H9 (cell line): ENCODE measurements at regions not wholly inside any gene's neighbourhood (a gene's known extent, or its start where the extent isn't known, plus 50 kb on each side); places are given as distances from the start of the nearest gene placed in this dataset.

Experiments
- DNase-seq: peaks from one replicate; pipeline ENCODE4 v3.0.0-alpha.2; 2017
- H2AFZ ChIP-seq: one replicate; pipeline ENCODE4 v1.6.1; 2013; ENCODE audit warnings: mild to moderate bottlenecking, low read length, control low read depth, moderate library complexity
- H2AK5ac ChIP-seq: 2 replicates; pipeline ENCODE4 v1.6.1; 2013; ENCODE audit warnings: low read length, control low read depth, mixed read lengths; ENCODE audit not compliant: insufficient read length
- H2BK120ac ChIP-seq: one replicate; pipeline ENCODE4 v1.6.1; 2013; ENCODE audit warnings: low read depth, mild to moderate bottlenecking, low read length, control low read depth, inconsistent platforms; ENCODE audit not compliant: poor library complexity, severe bottlenecking
- H2BK12ac ChIP-seq: 2 replicates; pipeline ENCODE4 v1.6.1; 2013; ENCODE audit warnings: low read length, control low read depth, mixed read lengths, low read depth; ENCODE audit not compliant: insufficient read length
- H2BK15ac ChIP-seq: 2 replicates; pipeline ENCODE4 v1.6.1; 2013; ENCODE audit warnings: low read depth, low read length, control low read depth
- H2BK20ac ChIP-seq: one replicate; pipeline ENCODE4 v1.6.1; 2013; ENCODE audit warnings: low read depth, mild to moderate bottlenecking, low read length, control low read depth, inconsistent platforms; ENCODE audit not compliant: poor library complexity, severe bottlenecking
- H2BK5ac ChIP-seq: 2 replicates; pipeline ENCODE4 v1.6.1; 2013; ENCODE audit warnings: low read length, control low read depth, mixed read lengths; ENCODE audit not compliant: insufficient read length
- H3K14ac ChIP-seq: 2 replicates; pipeline ENCODE4 v1.6.1; 2013; ENCODE audit warnings: low read length, control low read depth; ENCODE audit not compliant: insufficient read depth
- H3K18ac ChIP-seq: 2 replicates; pipeline ENCODE4 v1.6.1; 2013; ENCODE audit warnings: low read depth, mild to moderate bottlenecking, mixed read lengths, low read length, control low read depth; ENCODE audit not compliant: insufficient read length
- H3K23ac ChIP-seq: 2 replicates; pipeline ENCODE4 v1.6.1; 2013; ENCODE audit warnings: low read length, control low read depth, mixed read lengths, low read depth; ENCODE audit not compliant: insufficient read length
- H3K23me2 ChIP-seq: 2 replicates; pipeline ENCODE4 v1.6.1; 2013; ENCODE audit warnings: low read depth, mild to moderate bottlenecking, mixed read lengths, low read length, control low read depth; ENCODE audit not compliant: insufficient read length, poor library complexity, severe bottlenecking
- H3K27ac ChIP-seq: 2 replicates; pipeline ENCODE4 v1.5.1; 2013; ENCODE audit warnings: low read length, control low read depth, mixed read lengths, low read depth; ENCODE audit not compliant: insufficient read length
- H3K27me3 ChIP-seq: 2 replicates; pipeline ENCODE4 v1.6.1; 2013; ENCODE audit warnings: low read length, control low read depth, inconsistent platforms; ENCODE audit not compliant: insufficient read depth
- H3K4ac ChIP-seq: 2 replicates; pipeline ENCODE4 v1.6.1; 2013; ENCODE audit warnings: low read depth, mild to moderate bottlenecking, control low read depth, inconsistent platforms, low read length, moderate library complexity
- H3K4me1 ChIP-seq: 2 replicates; pipeline ENCODE4 v1.6.1; 2013; ENCODE audit warnings: low read length, control low read depth, inconsistent platforms; ENCODE audit not compliant: insufficient read depth
- H3K4me2 ChIP-seq: 2 replicates; pipeline ENCODE4 v1.6.1; 2013; ENCODE audit warnings: low read length, control low read depth, mixed read lengths; ENCODE audit not compliant: insufficient read length, insufficient read depth
- H3K56ac ChIP-seq: 2 replicates; pipeline ENCODE4 v1.6.1; 2013; ENCODE audit warnings: low read depth, mild to moderate bottlenecking, mixed read lengths, low read length, control low read depth; ENCODE audit not compliant: insufficient read length
- H3K79me1 ChIP-seq: 2 replicates; pipeline ENCODE4 v1.6.1; 2013; ENCODE audit warnings: low read depth, mild to moderate bottlenecking, moderate library complexity, low read length, control low read depth, inconsistent platforms; ENCODE audit not compliant: insufficient read depth, poor library complexity, severe bottlenecking
- H3K79me2 ChIP-seq: 2 replicates; pipeline ENCODE4 v1.6.1; 2013; ENCODE audit warnings: low read length, control low read depth, inconsistent platforms; ENCODE audit not compliant: insufficient read depth
- H3K9ac ChIP-seq: 2 replicates; pipeline ENCODE4 v1.6.1; 2013; ENCODE audit warnings: low read length, control low read depth, mixed read lengths; ENCODE audit not compliant: insufficient read length; ENCODE audit errors: extremely low read depth
- H3K9me3 ChIP-seq: one replicate; pipeline ENCODE4 v1.6.1; 2013; ENCODE audit warnings: low read depth, low read length, inconsistent platforms; ENCODE audit not compliant: control insufficient read depth
- H3T11ph ChIP-seq: one replicate; pipeline ENCODE4 v1.6.1; 2013; ENCODE audit warnings: mild to moderate bottlenecking, low read length, control low read depth, inconsistent platforms
- H4K20me1 ChIP-seq: one replicate; pipeline ENCODE4 v1.6.1; 2013; ENCODE audit not compliant: control insufficient read depth, insufficient read length, insufficient read depth
- H4K5ac ChIP-seq: 2 replicates; pipeline ENCODE4 v1.6.1; 2013; ENCODE audit warnings: low read depth, mild to moderate bottlenecking, mixed read lengths, low read length, control low read depth; ENCODE audit not compliant: insufficient read length
- H4K8ac ChIP-seq: replicated peaks from 2 replicates; pipeline ENCODE4 v1.6.1; 2013; ENCODE audit warnings: low read length, control low read depth, mixed read lengths, low read depth; ENCODE audit not compliant: insufficient read length
- H4K91ac ChIP-seq: 2 replicates; pipeline ENCODE4 v1.6.1; 2013; ENCODE audit warnings: low read depth, mild to moderate bottlenecking, moderate library complexity, mixed read lengths, low read length, control low read depth; ENCODE audit not compliant: insufficient read length
- H3K27ac Mint-ChIP-seq, 3 experiments: 2 replicates in 2 of 3; 3 replicates in 1 of 3; pipeline ENCODE4 v1.8.0; 2020 to 2021; ENCODE audit warnings: mixed read lengths in 3 of 3, mild to moderate bottlenecking in 1 of 3, moderate library complexity in 1 of 3
- H3K27me3 Mint-ChIP-seq: 2 replicates; pipeline ENCODE4 v1.8.0; 2021; ENCODE audit warnings: low read depth, mild to moderate bottlenecking, moderate library complexity, mixed read lengths
- H3K36me3 Mint-ChIP-seq, 3 experiments: 2 replicates in 2 of 3; 3 replicates in 1 of 3; pipeline ENCODE4 v1.8.0; 2020 to 2021; ENCODE audit warnings: low read depth in 3 of 3, mixed read lengths in 3 of 3; ENCODE audit not compliant: insufficient read depth in 1 of 3
- H3K4me1 Mint-ChIP-seq, 2 experiments: 2 replicates each; pipeline ENCODE4 v1.8.0; 2020; ENCODE audit warnings: mixed read lengths in 2 of 2
- H3K4me3 Mint-ChIP-seq, 2 experiments: 2 replicates in 1 of 2; 3 replicates in 1 of 2; pipeline ENCODE4 v1.8.0; 2020 to 2021; ENCODE audit warnings: mild to moderate bottlenecking in 2 of 2, mixed read lengths in 2 of 2, moderate library complexity in 1 of 2
- H3K9me3 Mint-ChIP-seq, 2 experiments: 2 replicates in 1 of 2; 3 replicates in 1 of 2; pipeline ENCODE4 v1.8.0; 2020; ENCODE audit warnings: mild to moderate bottlenecking in 2 of 2, mixed read lengths in 2 of 2, moderate library complexity in 1 of 2
- WGBS: extraction: QIAGEN DNeasy Blood & Tissue Kit; methylation state at CpG from one replicate; pipeline ENCODE4 v1.1.7; 2013; ENCODE audit warnings: missing lambda C conversion rate, low lambda C conversion rate, mixed read lengths; ENCODE audit not compliant: insufficient read length; ENCODE audit errors: extremely low coverage; 5-methylcytosine and 5-hydroxymethylcytosine counted together
- TF ChIP-seq, protein P1 (sequence below): fragments of 200-600 bp; sonication (generic); conservative IDR thresholded peaks from 3 replicates; pipeline ENCODE4 v1.8.0; 2021; ENCODE audit warnings: antibody characterized with exemption, mild to moderate bottlenecking

DNA sequence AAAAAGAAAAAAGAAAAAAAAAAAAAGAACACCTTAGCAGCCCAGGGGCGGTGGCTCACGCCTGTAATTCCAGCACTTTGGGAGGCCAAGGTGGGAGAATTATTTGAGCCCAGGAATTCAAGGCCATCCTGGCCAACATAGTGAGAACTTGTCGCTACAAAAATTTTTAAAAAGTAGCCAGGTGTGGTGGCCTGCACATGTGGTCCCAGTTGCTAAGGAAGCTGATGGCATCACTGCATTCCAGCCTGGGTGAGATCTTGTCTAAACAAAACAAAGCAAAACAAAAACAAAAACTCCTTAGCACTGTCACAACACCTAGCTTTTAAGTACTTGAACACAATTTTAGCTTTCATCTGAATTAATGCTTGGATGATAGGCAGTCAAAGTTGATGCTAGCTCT lies 86.3 kb upstream of the MKLN1 start:
- Mint-ChIP-seq H3K27me3 (peaks cover 2% of the 10 kb centered on the region), H3K4me3 (no peak overlapping the region)
- no peak overlapping the region for H2AK5ac ChIP-seq

More for the DNA sequence above, 86.3 kb upstream of the MKLN1 start:
- peaks cover 14 to 18% of the 10 kb centered on the region in 2 experiments for H3K4me1 Mint-ChIP-seq
- Histone ChIP-seq H2BK15ac (no peak overlapping the region), H3K4me2 (no peak overlapping the region), H3K9me3 (no peaks in the 10 kb centered on the region), H3K18ac (no peak overlapping the region), H2AFZ (no peak overlapping the region), H3K23me2 (no peaks in the 10 kb centered on the region), H3T11ph (no peak overlapping the region), H2BK12ac (no peak overlapping the region), H3K4ac (no peak overlapping the region), H3K27me3 (no peaks in the 10 kb centered on the region), H3K27ac (no peak overlapping the region), H2BK120ac (no peak overlapping the region), H3K4me1 (no peaks in the 10 kb centered on the region; the same call in 1 of the 2 replicates), H4K91ac (no peak overlapping the region), H3K9ac (no peak overlapping the region), H2BK20ac (no peak overlapping the region), H4K5ac (no peak overlapping the region), H3K79me1 (no peaks in the 10 kb centered on the region), H3K79me2 (no peaks in the 10 kb centered on the region), H3K14ac (no peak overlapping the region), H2BK5ac (no peak overlapping the region), H3K56ac (no peak overlapping the region), H3K23ac (no peak overlapping the region), H4K20me1 (no peaks in the 10 kb centered on the region), H4K8ac (no peak overlapping the region)
- no peaks in the 10 kb centered on the region for H3K36me3 Mint-ChIP-seq
- no CpG with 5 or more reads among the region's 3 CpGs for WGBS
- no peaks in the 10 kb centered on the region for H3K9me3 Mint-ChIP-seq
- no peak for DNase-seq
- TF ChIP-seq, protein P1, sequence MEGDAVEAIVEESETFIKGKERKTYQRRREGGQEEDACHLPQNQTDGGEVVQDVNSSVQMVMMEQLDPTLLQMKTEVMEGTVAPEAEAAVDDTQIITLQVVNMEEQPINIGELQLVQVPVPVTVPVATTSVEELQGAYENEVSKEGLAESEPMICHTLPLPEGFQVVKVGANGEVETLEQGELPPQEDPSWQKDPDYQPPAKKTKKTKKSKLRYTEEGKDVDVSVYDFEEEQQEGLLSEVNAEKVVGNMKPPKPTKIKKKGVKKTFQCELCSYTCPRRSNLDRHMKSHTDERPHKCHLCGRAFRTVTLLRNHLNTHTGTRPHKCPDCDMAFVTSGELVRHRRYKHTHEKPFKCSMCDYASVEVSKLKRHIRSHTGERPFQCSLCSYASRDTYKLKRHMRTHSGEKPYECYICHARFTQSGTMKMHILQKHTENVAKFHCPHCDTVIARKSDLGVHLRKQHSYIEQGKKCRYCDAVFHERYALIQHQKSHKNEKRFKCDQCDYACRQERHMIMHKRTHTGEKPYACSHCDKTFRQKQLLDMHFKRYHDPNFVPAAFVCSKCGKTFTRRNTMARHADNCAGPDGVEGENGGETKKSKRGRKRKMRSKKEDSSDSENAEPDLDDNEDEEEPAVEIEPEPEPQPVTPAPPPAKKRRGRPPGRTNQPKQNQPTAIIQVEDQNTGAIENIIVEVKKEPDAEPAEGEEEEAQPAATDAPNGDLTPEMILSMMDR = no peak
- H3K27ac Mint-ChIP-seq = no peak overlapping the region; a peak in 1 of 7 replicates
